CD4-positive, alpha-beta T cell (primary cell): ENCODE measurements at regions not wholly inside any gene's neighbourhood (a gene's known extent, or its start where the extent isn't known, plus 50 kb on each side); places are given as distances from the start of the nearest gene placed in this dataset.

Experiments
- ATAC-seq: fragments of 200-7000 bp; cut with Tn5 transposase; one replicate; pipeline ENCODE4 v1.10.0; 2022; ENCODE audit warnings: mild to moderate bottlenecking; ENCODE audit not compliant: poor library complexity
- CTCF ChIA-PET: fragments of 350-600 bp; sonication (Branson Sonifier 250); formaldehyde crosslinking; loops from one replicate; lab custom pipeline; 2021; ENCODE audit warnings: antibody characterized with exemption, inconsistent platforms; lab: Charles Lee
- POLR2A ChIA-PET: fragments of 350-600 bp; sonication (Branson Sonifier 250); formaldehyde crosslinking; loops from one replicate; lab custom pipeline; 2021; ENCODE audit warnings: antibody characterized with exemption, inconsistent platforms; lab: Charles Lee
- DNase-seq, 14 experiments: peaks; one replicate each; pipeline ENCODE4 v3.0.0-alpha.2; 2013 to 2020; ENCODE audit warnings: mixed read lengths in 2 of 14
- H3K27ac ChIP-seq, 2 donors: one replicate each; pipeline versions ENCODE4 v1.5.1 to v1.7.0; 2013; ENCODE audit warnings: low read length in 2 of 2, low read depth in 1 of 2, mild to moderate bottlenecking in 1 of 2
- H3K27me3 ChIP-seq, 2 experiments: 1 replicate in 1 of 2; 2 replicates in 1 of 2; pipeline versions ENCODE4 v1.6.1 to v1.7.0; 2013; ENCODE audit warnings: low read length in 2 of 2, control low read depth in 1 of 2, mild to moderate bottlenecking in 1 of 2, moderate library complexity in 1 of 2; ENCODE audit not compliant: insufficient read depth in 2 of 2, control insufficient read depth in 1 of 2
- H3K36me3 ChIP-seq: one replicate; pipeline ENCODE4 v1.6.1; 2013; ENCODE audit warnings: low read length, control low read depth; ENCODE audit not compliant: insufficient read depth
- H3K4me1 ChIP-seq: one replicate; pipeline ENCODE4 v1.6.1; 2013; ENCODE audit warnings: low read length, control low read depth; ENCODE audit not compliant: insufficient read depth
- H3K4me3 ChIP-seq: one replicate; pipeline ENCODE4 v1.5.1; 2013; ENCODE audit warnings: mild to moderate bottlenecking, low read length, moderate library complexity
- H3K9me3 ChIP-seq, 2 experiments: 1 replicate in 1 of 2; 2 replicates in 1 of 2; pipeline versions ENCODE4 v1.6.1 to v1.7.0; 2013; ENCODE audit warnings: low read length in 2 of 2, mild to moderate bottlenecking in 2 of 2, control low read depth in 1 of 2, moderate library complexity in 1 of 2; ENCODE audit not compliant: control insufficient read depth in 1 of 2, insufficient read depth in 1 of 2
- H3K27ac Mint-ChIP-seq: one replicate; pipeline ENCODE4 v1.8.0; 2020; ENCODE audit warnings: mixed read lengths
- H3K27me3 Mint-ChIP-seq: one replicate; pipeline ENCODE4 v1.8.0; 2021; ENCODE audit warnings: mixed read lengths
- H3K36me3 Mint-ChIP-seq: one replicate; pipeline ENCODE4 v1.8.0; 2021; ENCODE audit warnings: low read depth, mixed read lengths
- H3K4me1 Mint-ChIP-seq: one replicate; pipeline ENCODE4 v1.8.0; 2021; ENCODE audit warnings: low read depth, mixed read lengths
- H3K4me3 Mint-ChIP-seq: one replicate; pipeline ENCODE4 v1.8.0; 2020; ENCODE audit warnings: mild to moderate bottlenecking, mixed read lengths
- H3K9me3 Mint-ChIP-seq: one replicate; pipeline ENCODE4 v1.8.0; 2020; ENCODE audit warnings: mixed read lengths
- intact Hi-C, 2 experiments: fragments of 100-400 bp; cut with DNase I in 1 of 2; cut with micrococcal nuclease in 1 of 2; formaldehyde crosslinking; loops; one replicate each; pipeline versions ENCODE4 v1.15.1 to v1.9.0; 2023 to 2025; cut with DNase I, micrococcal nuclease
- TF ChIP-seq, protein P1 (sequence below): fragments of 200-600 bp; IDR thresholded peaks from one replicate; pipeline ENCODE4 v1.8.0; 2022; ENCODE audit warnings: antibody characterized with exemption, mild to moderate bottlenecking

DNA sequence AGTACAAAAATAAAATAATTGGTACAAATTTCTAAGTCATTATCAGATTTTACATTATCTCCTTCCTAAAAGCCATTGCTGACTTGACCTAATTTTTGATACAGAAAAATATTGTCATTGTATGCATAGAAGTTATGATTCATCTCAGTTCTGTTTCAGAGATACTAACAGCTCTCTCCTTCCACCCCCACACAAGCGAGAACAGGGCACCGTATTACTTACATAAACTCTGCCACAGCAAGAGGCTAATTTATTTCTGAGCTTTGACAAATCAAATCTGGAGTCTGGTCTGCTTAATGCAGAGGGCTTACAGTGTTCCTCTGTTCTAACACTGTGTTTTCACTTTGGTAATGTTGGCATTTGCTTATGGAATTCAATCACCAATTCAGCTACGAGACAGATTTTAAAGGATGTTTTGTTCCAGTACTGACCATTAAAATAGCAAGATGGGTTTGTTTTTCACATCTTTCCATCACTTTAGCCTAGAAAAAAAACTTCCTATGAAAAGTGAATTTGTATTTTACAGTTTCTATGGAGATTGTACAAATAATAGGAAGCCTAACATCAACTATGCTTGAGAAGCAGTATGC is 181.8 kb downstream of the USP46 start:
- Histone ChIP-seq H3K9me3 (no peaks in the 10 kb centered on the region), H3K36me3 (no peaks in the 10 kb centered on the region), H3K4me1 (no peaks in the 10 kb centered on the region), H3K27me3 (no peaks in the 10 kb centered on the region), H3K27ac (no peak overlapping the region), H3K4me3 (no peak overlapping the region)
- TF ChIP-seq, protein P1, sequence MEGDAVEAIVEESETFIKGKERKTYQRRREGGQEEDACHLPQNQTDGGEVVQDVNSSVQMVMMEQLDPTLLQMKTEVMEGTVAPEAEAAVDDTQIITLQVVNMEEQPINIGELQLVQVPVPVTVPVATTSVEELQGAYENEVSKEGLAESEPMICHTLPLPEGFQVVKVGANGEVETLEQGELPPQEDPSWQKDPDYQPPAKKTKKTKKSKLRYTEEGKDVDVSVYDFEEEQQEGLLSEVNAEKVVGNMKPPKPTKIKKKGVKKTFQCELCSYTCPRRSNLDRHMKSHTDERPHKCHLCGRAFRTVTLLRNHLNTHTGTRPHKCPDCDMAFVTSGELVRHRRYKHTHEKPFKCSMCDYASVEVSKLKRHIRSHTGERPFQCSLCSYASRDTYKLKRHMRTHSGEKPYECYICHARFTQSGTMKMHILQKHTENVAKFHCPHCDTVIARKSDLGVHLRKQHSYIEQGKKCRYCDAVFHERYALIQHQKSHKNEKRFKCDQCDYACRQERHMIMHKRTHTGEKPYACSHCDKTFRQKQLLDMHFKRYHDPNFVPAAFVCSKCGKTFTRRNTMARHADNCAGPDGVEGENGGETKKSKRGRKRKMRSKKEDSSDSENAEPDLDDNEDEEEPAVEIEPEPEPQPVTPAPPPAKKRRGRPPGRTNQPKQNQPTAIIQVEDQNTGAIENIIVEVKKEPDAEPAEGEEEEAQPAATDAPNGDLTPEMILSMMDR = no peak
- ATAC-seq = no peak
- Mint-ChIP-seq H3K4me1 (no peaks in the 10 kb centered on the region), H3K36me3 (no peaks in the 10 kb centered on the region), H3K4me3 (no peak overlapping the region), H3K9me3 (peaks cover 2% of the 10 kb centered on the region), H3K27me3 (peaks cover 15% of the 10 kb centered on the region), H3K27ac (no peak overlapping the region)
- ChIA-PET POLR2A (no interaction called here), CTCF (interaction anchor here (0.5 kb wide), 1 partner anchor 509 kb away, joined by 5 read pairs; no protein-coding TSS in a partner anchor)
- no peak for DNase-seq
- intact Hi-C loops = no loop called here

DNA sequence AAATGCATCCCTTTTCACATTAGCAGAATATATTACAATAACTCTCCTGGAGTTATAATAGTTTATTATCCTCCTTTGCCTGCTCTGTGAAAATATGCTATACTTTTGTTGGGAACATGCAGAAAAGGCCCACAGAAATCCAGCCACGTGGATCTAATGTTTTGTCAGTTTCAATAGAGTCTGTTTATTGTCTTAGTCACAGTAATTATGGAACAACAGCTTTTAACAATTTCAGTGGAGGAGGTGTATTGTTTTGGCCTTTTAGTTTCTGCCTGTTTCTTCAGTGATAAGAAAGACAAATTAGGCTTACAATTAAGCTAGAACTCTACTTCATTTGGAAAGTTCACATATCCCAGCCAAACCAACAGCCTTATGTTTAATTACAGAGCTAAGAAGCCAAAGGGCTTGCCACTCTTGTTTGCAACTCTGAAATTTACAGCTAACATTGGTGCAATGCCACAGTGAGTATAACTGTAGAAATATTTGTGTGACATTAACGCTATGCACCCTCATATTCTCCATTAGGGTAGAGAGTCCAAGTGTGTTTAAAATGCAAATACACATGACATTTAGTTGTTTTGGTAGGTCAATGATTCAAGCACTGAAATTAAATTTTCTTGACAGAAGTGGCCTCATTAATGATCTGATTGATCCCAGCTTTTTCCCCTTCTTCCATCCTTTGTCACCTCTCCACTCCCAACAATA is 175.8 kb downstream of the USP46 start:
- H3K36me3 Mint-ChIP-seq = no peaks in the 10 kb centered on the region
- POLR2A ChIA-PET = no interaction called here
- no peak for ATAC-seq
- peaks cover 25% of the 10 kb centered on the region for H3K27me3 Mint-ChIP-seq
- TF ChIP-seq, protein P1 = no peak
- no peak for DNase-seq
- H3K4me1 ChIP-seq = no peaks in the 10 kb centered on the region
- H3K4me3 Mint-ChIP-seq = no peak overlapping the region
- no peaks in the 10 kb centered on the region for H3K27me3 ChIP-seq
- peaks cover 2% of the 10 kb centered on the region for H3K9me3 Mint-ChIP-seq
- intact Hi-C loops = no loop called here
- H3K4me3 ChIP-seq = no peak overlapping the region
- H3K4me1 Mint-ChIP-seq = no peaks in the 10 kb centered on the region
- CTCF ChIA-PET = no interaction called here
- no peak overlapping the region for H3K27ac ChIP-seq
- no peaks in the 10 kb centered on the region for H3K36me3 ChIP-seq
- H3K27ac Mint-ChIP-seq = no peak overlapping the region
- no peaks in the 10 kb centered on the region for H3K9me3 ChIP-seq

DNA sequence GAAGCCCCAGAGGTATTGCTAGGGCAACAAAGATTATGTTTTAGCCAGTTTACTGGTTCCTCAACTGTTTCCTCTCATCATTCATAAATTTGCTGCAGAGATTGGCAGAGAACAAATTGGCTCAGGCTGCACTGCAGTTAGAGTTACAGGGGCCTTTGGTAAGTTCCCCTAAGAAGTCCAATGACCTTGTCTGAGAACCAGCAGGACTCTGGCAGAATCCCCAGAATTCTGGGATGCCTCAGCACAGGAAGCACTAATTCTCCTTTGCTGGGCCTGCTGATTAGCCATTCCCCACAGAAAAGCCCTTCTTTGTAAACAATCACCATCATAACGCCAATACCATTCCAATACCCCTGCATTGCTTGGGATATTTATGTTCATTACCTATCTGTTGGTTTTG is 151.3 kb downstream of the USP46 start:
- Mint-ChIP-seq H3K4me1 (no peaks in the 10 kb centered on the region), H3K36me3 (no peaks in the 10 kb centered on the region), H3K9me3 (peaks cover 3% of the 10 kb centered on the region), H3K4me3 (no peak overlapping the region), H3K27ac (no peak overlapping the region), H3K27me3 (peaks cover 34% of the 10 kb centered on the region)
- POLR2A ChIA-PET = no interaction called here
- no peak overlapping the region for H3K27ac ChIP-seq
- H3K9me3 ChIP-seq = no peaks in the 10 kb centered on the region
- CTCF ChIA-PET = no interaction called here
- DNase-seq (no peak), ATAC-seq (no peak)
- H3K27me3 ChIP-seq = no peaks in the 10 kb centered on the region
- no peaks in the 10 kb centered on the region for H3K36me3 ChIP-seq
- H3K4me1 ChIP-seq = no peaks in the 10 kb centered on the region
- intact Hi-C loops = no loop called here
- TF ChIP-seq, protein P1 = no peak
- no peak overlapping the region for H3K4me3 ChIP-seq
